Astrocyte of the hippocampus (primary cell): ENCODE measurements at regions not wholly inside any gene's neighbourhood (a gene's known extent, or its start where the extent isn't known, plus 50 kb on each side); places are given as distances from the start of the nearest gene placed in this dataset.
"Not testable (repeated sequence)": the region's sequence is repeated elsewhere in the genome, so short reads cannot be mapped to it uniquely, and the experiment has no call there.

ENCODE experiments used
- DNase-seq: peaks from one replicate; pipeline ENCODE4 v3.0.0; 2011; ENCODE audit warnings: low read depth, low spot score

DNA sequence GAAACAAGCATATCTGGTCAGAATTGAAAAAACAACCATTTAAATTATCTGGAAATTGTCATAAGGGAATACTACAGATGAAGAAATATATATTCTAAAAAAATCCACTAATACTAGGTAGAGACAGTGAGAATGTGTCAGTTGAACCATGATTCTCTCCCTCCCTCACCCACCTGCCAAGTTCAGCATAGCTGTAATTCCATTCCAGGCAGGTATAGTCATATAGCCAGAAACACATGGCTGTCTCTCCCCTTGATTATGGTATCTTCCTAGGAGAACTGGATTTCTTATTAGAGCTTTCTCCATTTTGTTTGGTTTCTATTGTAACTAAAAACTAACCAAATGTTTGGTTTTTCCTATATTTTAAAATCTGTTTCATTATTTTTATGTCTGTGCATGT lies 509.2 kb downstream of the CDH10 start:
- DNase-seq: no peak

DNA sequence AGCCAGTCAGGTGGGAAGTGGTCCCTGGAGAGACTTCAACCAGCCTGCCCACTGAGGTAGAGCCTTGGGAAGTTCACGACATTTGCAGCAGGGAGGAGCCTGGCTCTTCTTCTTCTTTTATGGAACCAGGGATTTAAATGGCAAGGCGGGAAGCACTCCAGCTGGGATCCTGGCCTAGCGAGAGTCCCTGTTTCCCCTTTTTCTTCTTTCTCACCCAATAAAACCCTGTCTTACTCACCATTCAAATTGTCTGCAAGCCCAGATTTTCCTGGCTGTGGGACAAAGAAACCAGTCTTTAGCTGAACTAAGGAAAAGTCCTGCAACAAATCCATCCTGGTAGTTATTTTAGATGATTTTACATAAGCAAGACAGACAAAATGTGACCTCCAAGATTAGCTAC lies 503.7 kb downstream of the CDH10 start:
- no peak for DNase-seq

DNA sequence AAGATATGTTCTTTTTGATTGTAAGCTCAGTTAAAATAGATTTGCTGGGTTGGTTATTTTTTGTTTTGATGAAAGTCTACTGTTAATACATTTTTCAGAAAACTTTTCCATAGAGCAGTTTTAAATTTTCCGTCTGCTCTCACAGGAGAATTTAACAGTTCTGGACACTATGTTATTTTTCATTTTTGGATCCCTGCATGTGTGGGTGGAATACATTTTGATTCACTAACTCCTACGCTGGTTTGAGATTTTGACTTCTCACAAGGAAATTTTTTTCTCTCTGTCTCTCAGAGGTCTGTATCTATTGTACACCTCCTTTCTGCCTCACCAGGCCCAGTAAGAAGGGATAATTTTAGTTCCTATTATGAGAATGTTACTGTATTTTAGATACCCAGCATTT lies 502.4 kb downstream of the CDH10 start:
- DNase-seq: no peak

DNA sequence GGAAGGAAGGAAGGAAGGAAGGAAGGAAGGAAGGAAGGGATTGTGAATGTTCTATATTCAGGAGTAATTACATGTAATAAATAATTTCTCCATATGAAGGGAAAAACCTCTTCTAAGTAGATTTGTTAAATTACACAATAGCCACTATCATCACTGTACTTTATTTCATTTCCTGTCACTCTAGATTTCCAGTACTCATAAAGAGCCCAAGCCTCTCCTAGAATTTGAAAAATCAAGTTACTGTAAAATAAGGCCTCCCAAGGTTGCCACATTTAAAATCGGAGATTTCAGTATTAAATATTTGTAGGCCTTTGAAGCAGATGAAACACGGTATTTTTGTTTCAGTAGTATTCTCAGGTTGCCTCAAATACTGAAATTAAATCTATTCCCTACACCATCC lies 499.0 kb downstream of the CDH10 start:
- no peak for DNase-seq

DNA sequence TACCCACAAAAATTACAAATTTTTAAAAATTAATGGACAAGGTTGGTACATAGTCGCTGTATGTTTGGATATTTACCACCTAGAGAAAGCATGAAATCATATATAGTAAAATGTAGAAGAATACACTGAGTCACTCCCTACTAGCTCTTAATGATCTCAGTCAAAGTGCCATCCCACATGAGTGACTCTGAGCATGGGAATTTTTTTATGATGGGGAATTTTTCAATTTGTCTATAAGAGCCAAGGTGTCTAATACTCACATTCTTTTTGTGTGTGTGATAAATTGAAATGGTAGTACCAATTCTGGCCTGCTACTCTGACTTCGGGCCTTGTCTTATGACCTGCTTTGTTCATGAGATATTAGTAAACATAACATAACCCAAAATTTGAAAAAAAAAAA lies 483.2 kb downstream of the CDH10 start:
- no peak for DNase-seq

DNA sequence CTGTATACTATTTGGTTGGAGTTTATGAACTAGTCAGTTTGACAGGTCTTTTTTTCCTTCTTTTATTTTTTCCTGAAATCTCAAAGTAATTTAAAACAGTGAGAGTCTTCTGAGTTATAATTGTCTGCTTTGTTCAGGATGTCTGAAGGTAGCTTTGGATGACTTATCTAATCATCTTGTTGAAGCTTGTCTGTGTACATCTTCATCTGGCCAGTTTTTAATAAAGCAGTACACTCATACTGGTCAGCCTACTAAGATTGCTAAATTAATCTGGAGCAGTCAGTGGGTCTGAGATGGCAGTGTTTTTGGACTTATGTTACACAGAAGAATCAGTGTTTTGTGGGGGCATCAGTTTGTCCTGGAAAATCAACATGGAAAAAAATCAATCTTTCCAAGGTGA lies 482.4 kb downstream of the CDH10 start:
- DNase-seq: no peak

DNA sequence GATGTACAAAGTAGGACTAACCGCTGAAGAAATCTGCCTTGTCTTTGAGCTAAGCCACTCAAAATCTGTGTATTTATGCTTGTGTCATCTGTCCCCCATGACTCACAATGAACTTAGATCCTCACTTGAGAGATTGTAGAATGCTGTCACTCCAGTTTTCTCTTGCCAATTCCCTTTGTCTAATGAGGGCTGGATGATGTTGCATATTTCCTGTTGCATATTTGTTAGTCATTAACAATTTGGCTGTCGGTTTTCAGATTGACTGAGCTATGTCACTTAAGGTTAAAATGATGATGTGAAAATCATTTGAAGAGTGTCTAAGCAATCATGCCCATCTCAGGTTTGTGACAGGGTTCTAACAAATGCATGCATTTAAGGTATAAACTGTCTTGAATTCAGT lies 481.7 kb downstream of the CDH10 start:
- no peak for DNase-seq

DNA sequence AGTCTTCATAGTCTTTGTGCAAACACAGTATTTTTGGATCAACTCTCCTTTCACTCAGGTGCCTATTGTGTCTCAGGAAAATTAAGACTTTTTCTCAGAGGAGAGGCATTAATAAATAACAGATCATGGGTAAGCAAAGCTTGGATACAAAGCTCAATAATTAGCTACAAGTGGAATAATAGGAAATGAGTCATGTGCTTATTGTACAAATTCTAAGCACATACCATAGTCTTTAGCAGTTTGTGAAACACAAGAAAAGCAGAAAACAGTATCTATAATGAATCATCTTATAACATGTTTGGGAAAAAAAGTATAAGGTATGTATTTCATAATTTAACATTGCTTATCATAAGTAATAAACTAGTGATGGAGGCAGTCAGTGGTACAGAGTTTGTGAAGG lies 477.0 kb downstream of the CDH10 start:
- no peak for DNase-seq

DNA sequence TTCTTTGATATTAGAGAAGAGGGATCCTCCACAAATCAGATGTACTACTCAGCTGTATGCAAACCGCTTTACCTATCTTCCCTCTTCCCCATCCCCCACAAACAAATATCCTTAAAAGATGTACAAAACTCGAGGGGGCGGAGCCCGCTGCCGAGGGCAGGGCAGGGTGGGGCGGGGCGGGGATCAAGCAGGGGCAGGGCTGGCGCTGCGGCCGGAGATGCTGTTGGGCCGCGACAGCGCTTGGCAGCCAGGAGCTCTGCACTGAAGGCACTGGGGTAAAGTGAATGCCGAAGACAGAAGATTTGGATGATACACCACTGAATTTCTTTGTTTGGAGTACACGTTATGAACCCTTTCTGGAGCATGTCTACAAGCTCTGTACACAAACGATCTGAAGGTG lies 474.8 kb downstream of the CDH10 start:
- no peak for DNase-seq

DNA sequence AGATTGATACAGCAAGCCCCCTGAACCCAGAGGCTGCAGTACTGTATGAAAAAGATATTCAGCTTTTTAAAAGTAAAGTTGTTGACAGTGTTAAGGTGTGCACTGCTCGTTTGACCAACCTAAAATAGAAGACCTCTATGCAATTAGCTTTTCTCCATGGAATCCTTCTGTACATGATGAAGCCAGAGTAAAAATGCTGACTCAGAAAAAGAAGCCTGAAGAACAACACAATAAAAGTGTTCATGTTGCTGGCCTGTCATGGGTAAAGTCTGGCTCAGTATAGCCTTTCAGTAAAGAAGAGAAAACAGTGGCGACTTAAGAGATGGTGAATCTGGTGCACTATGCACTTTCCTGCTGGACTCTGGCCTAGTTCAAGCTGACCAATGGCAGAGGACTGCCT lies 473.8 kb downstream of the CDH10 start:
- not testable (repeated sequence) for DNase-seq

DNA sequence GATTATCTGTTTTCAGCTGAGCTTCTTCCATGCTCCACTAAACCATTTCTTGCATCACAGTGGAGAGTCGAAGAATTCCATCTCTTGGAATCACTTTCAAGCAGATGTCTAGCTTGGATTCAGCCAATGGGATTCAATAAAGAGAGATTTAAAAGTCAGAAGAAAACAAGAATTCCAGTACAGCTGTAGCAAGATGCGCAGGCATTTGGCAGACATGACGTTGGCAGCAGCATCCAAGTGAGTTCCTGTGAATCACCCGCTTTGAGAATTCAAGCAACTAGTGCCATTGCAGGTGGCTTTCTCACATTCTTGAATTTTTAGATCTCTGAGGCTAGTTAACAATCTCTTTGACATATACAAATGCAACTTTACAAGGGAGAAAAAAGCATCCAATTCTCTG lies 467.0 kb downstream of the CDH10 start:
- DNase-seq: no peak

DNA sequence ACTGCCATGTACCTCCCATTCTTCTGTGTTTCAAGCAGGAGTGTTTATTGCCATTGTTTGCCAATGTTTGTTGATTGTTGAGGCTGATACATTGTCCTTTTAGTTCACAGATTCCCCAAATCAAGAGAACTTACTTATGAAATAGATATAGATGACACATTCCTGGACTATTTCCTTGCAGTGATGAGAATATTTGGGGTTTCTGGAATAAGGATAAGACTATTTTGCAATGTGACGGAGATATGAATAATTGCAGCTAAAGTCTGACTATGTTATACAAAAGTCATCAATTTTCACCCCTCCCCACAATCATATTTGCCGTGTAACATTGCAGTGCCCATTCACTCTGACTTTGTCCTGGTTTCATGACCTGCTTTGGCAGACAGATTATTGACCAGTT lies 460.8 kb downstream of the CDH10 start:
- DNase-seq: no peak

DNA sequence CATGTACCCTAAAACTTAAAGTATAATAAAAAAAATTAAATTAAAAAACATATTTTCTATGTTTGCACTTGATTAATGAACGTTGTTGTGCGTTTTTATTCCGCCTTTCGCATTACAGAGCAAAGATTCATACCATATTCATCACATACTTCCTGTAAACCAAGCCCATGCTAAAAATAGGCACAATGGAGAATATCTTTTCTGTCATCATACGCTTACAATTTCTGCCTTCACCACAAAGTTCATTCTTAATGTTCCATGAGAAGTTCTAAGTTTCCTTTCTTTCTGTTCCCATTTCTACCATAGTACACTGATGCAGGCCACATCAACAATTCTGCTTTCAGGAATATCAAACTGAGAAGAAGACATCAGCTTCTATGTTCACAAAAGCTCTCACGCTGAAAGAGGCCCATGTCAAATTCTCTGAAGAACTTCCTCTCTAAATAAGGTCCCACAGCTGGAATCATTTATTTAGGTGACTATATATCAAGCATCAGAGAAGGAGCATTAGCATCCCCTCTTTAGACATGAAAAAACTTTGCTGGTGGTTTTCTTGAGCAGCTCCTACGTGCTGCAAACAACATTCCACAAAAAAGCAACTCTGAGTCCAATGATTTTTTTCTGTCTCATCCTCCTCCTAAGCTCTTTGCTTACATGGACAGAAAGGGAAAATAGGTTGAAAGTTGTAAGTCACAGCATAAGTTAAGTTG lies 456.4 kb downstream of the CDH10 start:
- DNase-seq: no peak

DNA sequence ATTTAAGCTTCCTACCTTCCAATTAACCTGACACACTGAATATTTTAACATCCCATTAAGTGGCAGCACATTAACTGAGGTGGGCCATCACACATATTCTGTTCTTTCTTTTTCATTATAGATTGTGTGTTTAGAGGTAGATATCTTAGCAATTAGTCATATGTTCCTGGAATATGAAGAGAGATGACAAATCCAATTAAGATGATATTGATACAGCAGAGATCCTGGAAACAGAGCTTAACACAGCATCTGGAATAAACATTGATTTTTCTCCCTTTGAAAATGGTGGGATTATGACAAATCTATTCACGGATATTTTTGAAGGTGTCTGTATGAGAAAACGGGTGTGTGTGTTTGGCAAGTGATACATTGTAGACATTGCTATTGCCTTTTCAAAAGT lies 448.0 kb downstream of the CDH10 start:
- no peak for DNase-seq

DNA sequence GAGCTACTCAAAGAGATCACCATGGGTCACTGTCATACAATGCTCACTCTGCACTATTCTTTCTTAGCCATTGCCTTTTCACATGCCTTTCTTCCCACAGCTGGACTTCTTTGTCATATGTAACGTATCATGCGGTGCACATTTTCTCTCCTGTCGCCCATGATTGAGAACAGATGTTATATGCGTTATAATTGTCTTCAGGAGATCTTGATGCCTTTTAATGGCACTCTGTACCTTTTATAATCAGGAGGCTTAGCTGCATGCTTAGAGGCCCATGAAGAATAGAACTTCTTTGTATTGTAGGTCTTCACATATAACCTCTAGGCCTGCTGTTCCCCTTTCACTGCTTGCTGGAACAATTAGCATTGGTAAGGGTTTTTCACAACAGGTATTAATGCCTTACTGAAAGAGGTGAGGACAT lies 436.1 kb downstream of the CDH10 start:
- no peak for DNase-seq

DNA sequence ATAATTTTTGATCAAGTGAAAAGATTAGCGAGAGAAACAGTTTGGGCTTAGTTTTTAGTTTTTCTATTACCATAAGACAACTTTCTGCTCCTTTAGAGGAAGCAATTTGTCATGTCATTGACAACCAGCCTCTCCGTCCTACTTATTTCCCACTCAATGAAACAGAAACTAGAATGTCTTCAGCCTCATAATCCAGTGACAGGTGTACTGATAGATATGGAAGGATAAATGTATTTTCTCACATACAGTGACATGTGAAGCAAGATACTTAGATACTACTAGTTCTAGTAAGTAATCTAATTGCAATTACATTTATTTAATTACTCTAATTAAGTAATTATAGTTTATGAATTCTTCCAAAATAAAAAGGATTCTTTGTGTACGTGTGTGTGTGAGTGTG lies 429.7 kb downstream of the CDH10 start:
- DNase-seq: no peak

DNA sequence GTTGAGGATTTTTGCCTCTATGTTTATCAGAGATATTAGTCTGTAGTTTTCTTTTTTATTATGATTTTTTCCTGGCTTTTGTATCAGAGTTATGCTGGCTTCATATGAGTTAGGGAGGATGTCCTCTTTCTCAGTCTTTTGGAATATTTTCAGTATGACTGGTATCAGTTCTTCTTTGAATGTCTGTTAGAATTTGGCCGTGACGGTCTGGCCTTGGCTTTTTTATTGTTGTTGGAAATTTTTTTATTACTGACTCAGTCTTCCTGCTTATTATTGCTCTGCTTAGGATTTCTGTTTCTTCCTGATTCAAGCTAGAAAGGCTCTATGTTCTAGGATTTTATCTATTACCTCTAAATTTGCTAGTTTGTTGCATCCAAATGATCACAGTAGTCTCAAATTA lies 421.9 kb downstream of the CDH10 start:
- DNase-seq: peak; percentile 11

DNA sequence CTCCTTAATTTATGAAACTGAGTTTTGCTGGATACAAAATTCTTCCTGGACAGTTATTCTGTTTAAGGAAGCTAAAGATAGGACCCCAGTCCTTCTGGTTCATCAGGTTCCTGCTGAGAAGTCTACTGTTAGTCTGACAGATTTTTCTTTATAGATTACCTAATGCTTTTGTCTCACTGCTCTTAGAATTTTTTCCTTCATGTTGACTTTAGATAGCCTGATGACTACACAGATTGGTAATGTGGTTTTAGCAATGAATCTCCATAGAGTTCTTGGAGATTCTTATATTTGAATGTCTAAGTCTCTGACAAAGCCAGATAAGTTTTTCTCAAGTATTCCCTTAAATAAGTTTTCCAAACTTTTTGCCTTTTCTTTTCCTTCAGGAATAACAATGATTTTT lies 419.7 kb downstream of the CDH10 start:
- DNase-seq: no peak

DNA sequence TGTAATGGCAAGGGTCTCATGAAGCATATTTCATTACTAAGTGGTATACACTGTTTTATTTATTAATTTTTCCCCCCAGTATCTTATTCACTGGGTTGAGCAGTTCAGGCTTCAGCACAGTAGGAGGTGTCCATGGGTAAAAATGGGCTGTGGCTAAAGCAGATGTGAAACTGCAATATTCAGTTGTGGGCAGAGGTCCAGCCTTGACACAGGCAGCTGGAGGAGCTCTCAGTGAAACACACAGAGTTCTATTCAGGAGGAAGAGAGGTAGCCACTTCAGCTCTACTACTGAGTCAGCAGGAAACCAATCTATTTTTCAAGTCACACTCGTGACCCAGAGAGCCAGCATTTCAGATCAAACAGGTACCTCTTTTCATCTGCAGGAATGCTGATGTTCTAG lies 418.3 kb downstream of the CDH10 start:
- peak; percentile 3 for DNase-seq

DNA sequence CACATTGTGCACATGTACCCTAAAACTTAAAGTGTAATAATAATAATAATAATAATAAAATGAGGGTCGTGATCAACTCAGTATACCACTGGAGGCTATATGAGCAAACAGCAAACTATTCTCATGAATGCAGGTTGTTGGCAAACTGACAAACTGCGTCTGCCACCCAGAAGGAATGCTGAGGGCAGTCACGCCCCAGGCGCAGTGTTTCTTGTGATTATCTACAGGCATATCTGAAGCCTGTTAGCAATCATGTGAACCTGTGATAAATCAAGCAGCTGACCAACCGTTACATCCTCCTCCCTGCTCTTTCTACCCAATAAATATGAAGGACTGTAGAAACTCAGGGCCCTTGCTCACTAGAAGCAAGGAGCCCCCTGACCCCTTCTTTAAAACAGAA lies 416.9 kb downstream of the CDH10 start:
- DNase-seq: not testable (repeated sequence)

DNA sequence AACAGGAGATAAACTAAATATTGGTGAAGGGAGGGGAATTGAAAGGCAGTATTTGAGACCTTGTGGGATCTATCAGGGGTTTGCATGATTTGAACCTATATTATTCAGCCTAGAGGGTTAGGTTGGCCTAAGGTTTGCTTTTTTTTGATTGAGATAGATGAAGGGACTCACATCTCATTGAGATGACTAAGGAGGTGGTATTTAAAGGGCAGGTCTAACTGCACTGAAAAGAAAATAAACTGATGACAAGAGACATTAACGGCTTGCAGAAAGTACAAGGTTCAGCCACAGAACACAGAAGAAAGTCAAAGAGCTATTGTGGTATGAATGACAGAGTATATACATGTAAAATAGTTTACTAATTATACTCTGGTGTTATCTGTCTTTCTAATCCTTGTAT lies 412.7 kb downstream of the CDH10 start:
- DNase-seq: no peak

DNA sequence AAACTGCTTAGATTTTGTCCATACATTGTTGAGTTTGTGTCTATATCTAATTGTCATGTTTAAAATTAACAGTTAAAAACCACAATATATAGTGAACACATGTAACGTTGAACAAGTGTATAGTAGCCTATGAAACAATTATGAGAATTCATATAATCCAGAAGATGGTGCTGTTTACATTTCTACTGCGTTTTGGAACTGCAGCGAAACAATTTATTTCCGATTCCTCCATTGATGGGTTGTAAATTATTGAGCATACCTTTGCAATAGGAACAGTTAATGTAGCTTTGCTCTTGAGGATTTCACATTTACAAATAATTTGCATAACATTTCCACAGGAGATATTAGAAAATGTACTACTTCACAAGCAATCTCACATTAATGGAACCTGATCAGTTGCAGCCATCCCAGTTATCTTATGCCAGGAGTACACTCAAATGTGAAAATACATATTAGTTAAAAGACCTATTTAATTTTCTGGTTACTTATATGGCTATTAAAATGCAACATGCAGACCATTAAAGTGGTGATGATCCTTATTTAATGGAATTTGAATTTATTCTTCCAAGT lies 411.8 kb downstream of the CDH10 start:
- no peak for DNase-seq

DNA sequence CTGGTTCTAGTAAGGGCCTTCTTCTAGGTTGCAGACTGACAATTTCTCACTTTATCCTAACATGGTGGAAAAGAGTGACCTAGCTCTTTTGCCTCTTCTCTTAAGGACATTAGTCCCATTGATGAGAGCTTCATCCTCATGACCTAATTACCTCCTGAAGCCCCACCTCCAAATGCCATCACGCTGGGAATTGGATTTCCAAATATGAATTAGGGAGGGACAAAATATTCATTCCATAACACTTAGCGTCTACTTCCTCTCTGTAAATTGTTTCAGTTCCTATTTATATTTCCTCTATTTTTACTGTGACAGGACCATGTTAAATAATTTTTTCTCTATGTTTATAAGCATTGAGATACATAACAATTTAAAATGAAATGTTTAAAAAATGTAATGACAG lies 408.8 kb downstream of the CDH10 start:
- DNase-seq: no peak

DNA sequence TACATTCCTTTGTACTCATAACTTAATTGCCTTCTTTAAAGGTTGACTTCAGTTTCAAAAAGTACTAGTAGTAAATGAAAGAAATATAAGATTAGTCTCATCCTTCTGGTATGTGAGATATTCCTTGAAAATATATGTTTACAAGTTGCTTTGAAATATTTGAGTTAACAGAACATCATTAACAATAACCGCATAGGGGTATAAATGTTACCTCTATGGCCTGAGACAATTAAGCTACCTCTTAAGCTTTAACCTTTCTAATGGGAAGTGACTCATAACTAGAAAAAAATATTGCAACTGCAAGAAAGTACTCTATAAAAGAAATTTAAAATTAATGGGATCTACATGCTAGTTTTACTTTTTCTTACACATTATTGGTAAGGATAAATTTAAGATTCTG lies 399.0 kb downstream of the CDH10 start:
- DNase-seq: no peak
